GM21737 (cell line): ENCODE measurements at regions not wholly inside any gene's neighbourhood (a gene's known extent, or its start where the extent isn't known, plus 50 kb on each side); places are given as distances from the start of the nearest gene placed in this dataset.

Experiments
- ATAC-seq: cut with Tn5 transposase; IDR thresholded peaks from one replicate; pipeline ENCODE4 v1.9.1; 2021; ENCODE audit warnings: mild to moderate bottlenecking, moderate library complexity; ENCODE audit not compliant: unreplicated experiment

- no peak for ATAC-seq
Measured at GRCh38 chr10:10432296-10433035, 585.2 kb upstream of the CELF2 start.

GRCh38 chr10:10434312-10434711, 583.4 kb upstream of the CELF2 start:
- no peak for ATAC-seq

GRCh38 chr10:10437886-10438285, 579.8 kb upstream of the CELF2 start:
- ATAC-seq, result no peak

- ATAC-seq, result no peak
Measured at GRCh38 chr10:10438335-10439100, 579.2 kb upstream of the CELF2 start.

GRCh38 chr10:10456856-10457255, 560.8 kb upstream of the CELF2 start:
- ATAC-seq, result no peak

- no peak for ATAC-seq
Measured at GRCh38 chr10:10460451-10460850, 557.2 kb upstream of the CELF2 start.

GRCh38 chr10:10462151-10462941, 555.3 kb upstream of the CELF2 start:
- ATAC-seq, result no peak

- no peak for ATAC-seq
Measured at GRCh38 chr10:10471758-10472157, 545.9 kb upstream of the CELF2 start.

GRCh38 chr10:10475812-10476211, 541.9 kb upstream of the CELF2 start:
- no peak for ATAC-seq

- ATAC-seq, result no peak
Measured at GRCh38 chr10:10477844-10478243, 539.8 kb upstream of the CELF2 start.

- ATAC-seq, result no peak
Measured at GRCh38 chr10:10479465-10479864, 538.2 kb upstream of the CELF2 start.

- no peak for ATAC-seq
Measured at GRCh38 chr10:10482613-10483012, 535.1 kb upstream of the CELF2 start.

GRCh38 chr10:10489076-10489475, 528.6 kb upstream of the CELF2 start:
- no peak for ATAC-seq

GRCh38 chr10:10489805-10490571, 527.7 kb upstream of the CELF2 start:
- no peak for ATAC-seq

- ATAC-seq, result no peak
Measured at GRCh38 chr10:10490581-10490980, 527.1 kb upstream of the CELF2 start.

GRCh38 chr10:10492420-10492819, 525.3 kb upstream of the CELF2 start:
- no peak for ATAC-seq

- ATAC-seq, result no peak
Measured at GRCh38 chr10:10493833-10494232, 523.8 kb upstream of the CELF2 start.

GRCh38 chr10:10497245-10497644, 520.4 kb upstream of the CELF2 start:
- ATAC-seq, result no peak

- no peak for ATAC-seq
Measured at GRCh38 chr10:10498781-10499180, 518.9 kb upstream of the CELF2 start.

GRCh38 chr10:10499839-10500238, 517.8 kb upstream of the CELF2 start:
- ATAC-seq, result no peak

- ATAC-seq, result no peak
Measured at GRCh38 chr10:10500937-10501336, 516.7 kb upstream of the CELF2 start.
